ENCODE measurements at regions not wholly inside any gene's neighbourhood (a gene's known extent, or its start where the extent isn't known, plus 50 kb on each side); places are given as distances from the start of the nearest gene placed in this dataset.

DNA sequence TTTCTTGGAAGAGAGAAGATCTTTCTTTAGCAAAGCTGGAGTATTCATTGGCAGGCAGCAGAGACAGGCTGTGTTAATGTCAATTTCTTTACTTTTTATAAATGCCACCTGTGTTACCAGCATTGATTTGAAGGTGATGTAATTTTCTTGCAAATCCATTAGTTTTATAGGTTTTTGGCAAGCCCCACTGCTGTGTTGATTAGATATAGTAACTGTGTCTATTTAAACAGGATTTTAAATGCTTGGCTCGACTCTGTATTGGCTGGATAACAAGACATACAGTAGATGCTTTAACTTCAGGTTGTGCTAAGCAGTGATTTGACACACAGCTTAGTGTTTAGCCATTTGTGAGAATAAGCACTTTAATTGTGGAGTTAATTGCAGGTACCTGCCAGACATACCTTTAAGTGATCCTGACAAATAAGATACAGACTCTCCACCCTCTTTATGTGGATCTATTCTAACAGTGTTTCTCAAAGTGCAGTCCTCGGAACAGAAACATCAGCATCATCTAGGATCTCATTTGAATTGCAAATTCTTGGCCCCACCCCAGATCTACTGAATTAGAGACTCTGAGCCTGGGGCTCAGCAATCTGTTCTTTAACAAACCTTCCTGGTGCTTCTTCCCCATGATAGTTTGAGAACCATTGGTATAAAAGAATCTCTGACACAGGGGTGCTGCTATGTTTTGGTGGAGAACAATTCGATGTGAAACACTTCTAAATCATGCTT, 397.5 kb downstream of the HDGFL1 start:
- H3K27ac ChIP-seq, result no peak overlapping the region
- DNase-seq (ENCODE audit: low read depth, low spot score), result no peak

- DNase-seq (ENCODE audit: low read depth, low spot score), result no peak
Observed at GRCh38 chr6:22970004-22970403, 400.6 kb downstream of the HDGFL1 start.

DNA sequence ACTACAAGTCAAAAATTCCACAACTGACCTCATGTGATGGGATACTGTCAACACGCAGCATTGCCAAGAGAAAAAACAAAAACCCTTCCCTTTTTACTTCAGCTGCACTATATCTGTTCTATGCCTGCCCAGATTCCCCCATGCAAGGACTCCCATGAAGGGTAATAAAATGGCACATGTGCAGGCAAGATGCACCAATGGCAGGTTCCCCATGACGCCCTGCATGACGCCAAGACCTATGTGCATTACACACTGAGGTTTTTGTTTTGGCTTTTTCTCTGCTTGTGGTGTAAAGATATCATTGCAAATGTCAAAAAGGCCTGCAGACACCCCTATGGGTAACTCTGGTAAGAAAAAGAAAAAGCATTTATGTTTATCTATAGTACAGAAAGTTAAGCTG, 403.4 kb downstream of the HDGFL1 start:
- no peak for DNase-seq (ENCODE audit: low read depth, low spot score)
- H3K27ac ChIP-seq, result no peak overlapping the region

More at GRCh38 chr6:22970004-22970403, 400.6 kb downstream of the HDGFL1 start:
- H3K27ac ChIP-seq, result no peak overlapping the region

DNA sequence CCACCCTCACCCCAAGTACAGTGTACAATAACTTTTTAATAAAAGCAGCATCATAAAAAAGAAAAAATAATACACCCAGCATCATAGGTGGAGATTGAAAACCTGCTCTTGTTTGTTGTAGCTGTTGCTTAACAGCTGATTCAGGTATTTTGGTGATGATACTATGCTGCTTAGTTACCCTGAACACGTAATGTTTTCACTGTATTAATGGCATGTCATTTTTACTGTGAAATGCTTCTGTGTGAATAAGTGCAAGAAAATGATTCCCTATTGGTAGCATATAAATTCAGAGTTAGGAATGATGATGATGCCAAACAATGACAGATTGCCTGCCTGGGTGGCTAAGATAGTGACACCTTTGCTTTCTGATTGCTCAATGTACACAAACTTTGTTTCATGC, 405.7 kb downstream of the HDGFL1 start:
- DNase-seq (ENCODE audit: low read depth, low spot score), result no peak

GRCh38 chr6:22980446-22980845, 411.1 kb downstream of the HDGFL1 start:
- H3K27ac ChIP-seq, result no peak overlapping the region
- no peak for DNase-seq (ENCODE audit: low read depth, low spot score)

More for the DNA sequence above, 405.7 kb downstream of the HDGFL1 start:
- no peak overlapping the region for H3K27ac ChIP-seq

- DNase-seq (ENCODE audit: low read depth, low spot score), result no peak
- H3K27ac ChIP-seq, result no peak overlapping the region
Observed at GRCh38 chr6:23002044-23002619, 432.8 kb downstream of the HDGFL1 start.

DNA sequence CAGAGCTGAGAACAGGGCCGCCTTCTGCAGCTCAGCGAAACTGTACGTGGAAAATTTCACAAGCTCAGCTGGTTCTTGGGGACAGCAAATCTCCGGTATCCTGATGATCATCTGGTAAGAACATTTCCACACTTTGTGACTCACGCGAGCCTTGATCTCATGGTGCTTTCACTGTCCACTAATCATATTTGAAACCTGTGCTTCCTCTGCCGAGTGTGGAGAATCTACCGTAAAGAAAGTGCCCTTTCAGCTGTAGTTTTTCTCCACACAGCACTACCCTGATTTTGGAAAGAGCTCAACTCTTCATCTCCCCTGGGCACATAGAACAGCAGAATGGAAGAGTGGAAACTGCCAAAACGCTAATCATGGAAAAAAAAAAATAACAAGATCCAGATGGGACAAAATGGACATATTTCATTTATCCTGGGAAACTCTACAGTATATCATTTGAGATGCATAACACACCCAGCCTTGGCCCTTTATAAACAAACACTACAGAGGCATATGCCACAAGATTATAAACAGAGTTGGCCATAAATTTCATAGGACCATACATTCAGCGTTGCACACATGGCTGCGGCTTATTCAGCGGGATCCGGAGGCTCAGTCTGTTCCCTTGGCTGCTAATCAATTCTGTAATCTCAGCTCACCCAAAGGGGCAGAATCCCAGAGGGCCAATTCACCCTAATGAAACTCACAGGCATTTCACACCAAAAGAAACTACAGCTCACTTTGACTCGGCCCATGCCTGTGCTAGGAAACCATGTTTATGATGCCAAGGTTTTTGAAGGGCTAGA, 434.5 kb downstream of the HDGFL1 start:
- no peak overlapping the region for H3K27ac ChIP-seq

GRCh38 chr6:23006656-23007055, 437.3 kb downstream of the HDGFL1 start:
- no peak for DNase-seq (ENCODE audit: low read depth, low spot score)

More for the DNA sequence above, 434.5 kb downstream of the HDGFL1 start:
- no peak for DNase-seq (ENCODE audit: low read depth, low spot score)

DNA sequence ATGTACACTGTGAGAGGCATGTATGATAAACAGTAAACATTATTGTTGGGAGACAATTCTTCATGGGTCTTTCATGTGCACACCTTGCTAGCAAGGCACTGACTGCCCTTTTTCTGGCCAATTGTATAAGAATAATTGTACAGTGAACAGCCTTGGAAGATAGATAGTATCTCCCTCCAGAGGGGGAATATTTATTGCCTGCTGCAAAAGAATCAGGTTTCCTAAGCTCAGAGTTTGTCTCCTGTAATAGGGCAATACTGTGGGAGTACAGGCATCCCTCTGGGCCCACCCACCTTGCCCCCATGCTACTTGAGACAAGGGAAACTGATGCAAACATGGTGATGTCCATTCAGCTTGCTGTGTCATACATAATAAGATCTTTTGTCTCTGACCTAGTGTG, 442.2 kb downstream of the HDGFL1 start:
- no peak for DNase-seq (ENCODE audit: low read depth, low spot score)
- H3K27ac ChIP-seq, result no peak overlapping the region

More at GRCh38 chr6:23006656-23007055, 437.3 kb downstream of the HDGFL1 start:
- H3K27ac ChIP-seq, result no peak overlapping the region

GRCh38 chr6:23013776-23014175, 444.4 kb downstream of the HDGFL1 start:
- H3K27ac ChIP-seq, result no peak overlapping the region
- no peak for DNase-seq (ENCODE audit: low read depth, low spot score)

- H3K27ac ChIP-seq, result no peak overlapping the region
- no peak for DNase-seq (ENCODE audit: low read depth, low spot score)
Observed at GRCh38 chr6:23016696-23017095, 447.3 kb downstream of the HDGFL1 start.

DNA sequence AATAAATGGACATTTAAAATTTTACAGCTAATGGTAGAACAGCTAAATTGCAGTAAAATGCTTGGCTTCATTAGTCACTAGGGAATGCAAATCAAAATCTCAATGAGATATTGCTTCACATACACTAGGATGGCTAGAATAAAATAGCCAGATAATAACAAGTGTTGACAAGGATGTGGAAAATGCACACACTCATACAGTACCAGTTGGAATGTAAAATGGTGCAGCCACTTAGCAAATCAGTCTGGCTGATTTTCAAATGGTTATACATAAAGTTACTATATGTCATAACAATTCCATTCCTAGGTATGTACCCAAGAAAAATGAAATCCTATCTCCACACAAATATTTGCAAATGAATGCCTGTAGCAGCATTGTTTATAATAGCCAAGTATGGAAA, 452.1 kb downstream of the HDGFL1 start:
- no peak for DNase-seq (ENCODE audit: low read depth, low spot score)
- H3K27ac ChIP-seq, result no peak overlapping the region

- no peak overlapping the region for H3K27ac ChIP-seq
Observed at GRCh38 chr6:23027281-23027680, 457.9 kb downstream of the HDGFL1 start.

DNA sequence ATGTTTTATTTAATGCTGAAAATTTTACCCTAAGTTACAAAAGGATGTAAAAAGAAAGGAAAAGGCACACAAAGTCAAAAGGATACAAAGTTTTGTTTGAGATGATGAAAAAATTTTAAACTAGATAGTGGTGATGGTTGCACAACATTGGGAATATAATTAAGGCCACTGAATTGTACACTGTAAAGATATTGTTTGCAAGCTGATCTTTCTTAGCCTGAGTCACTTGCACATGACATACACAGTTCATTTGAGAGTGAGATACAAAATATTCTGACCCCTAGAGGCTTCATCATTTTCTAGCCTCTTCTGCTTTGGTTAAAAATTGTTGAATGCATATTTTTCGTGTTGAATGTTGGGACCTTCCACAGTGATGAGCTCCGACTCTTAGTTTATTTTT, 462.6 kb downstream of the HDGFL1 start:
- no peak overlapping the region for H3K27ac ChIP-seq
- DNase-seq (ENCODE audit: low read depth, low spot score), result no peak

More at GRCh38 chr6:23027281-23027680, 457.9 kb downstream of the HDGFL1 start:
- DNase-seq (ENCODE audit: low read depth, low spot score), result no peak

DNA sequence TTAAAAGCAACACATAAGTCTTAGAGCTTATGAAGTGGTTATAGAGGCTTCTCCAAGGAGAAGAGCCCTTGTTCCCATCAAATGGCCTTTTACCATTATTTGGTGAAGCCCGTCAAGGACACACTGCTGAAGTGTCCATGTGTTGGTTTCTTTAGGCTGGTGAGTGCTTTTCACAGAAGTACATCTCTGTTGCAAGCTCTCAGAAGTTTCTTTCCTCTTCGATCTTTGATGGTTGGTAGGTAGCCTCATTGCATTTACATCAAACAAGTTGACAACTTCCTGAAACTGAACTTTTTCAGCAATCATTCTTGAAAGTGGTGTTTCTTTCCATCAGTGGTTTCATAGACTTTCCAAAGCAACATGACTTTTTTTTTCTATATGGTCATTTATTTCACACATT, 465.6 kb downstream of the HDGFL1 start:
- no peak for DNase-seq (ENCODE audit: low read depth, low spot score)
- H3K27ac ChIP-seq, result no peak overlapping the region

DNA sequence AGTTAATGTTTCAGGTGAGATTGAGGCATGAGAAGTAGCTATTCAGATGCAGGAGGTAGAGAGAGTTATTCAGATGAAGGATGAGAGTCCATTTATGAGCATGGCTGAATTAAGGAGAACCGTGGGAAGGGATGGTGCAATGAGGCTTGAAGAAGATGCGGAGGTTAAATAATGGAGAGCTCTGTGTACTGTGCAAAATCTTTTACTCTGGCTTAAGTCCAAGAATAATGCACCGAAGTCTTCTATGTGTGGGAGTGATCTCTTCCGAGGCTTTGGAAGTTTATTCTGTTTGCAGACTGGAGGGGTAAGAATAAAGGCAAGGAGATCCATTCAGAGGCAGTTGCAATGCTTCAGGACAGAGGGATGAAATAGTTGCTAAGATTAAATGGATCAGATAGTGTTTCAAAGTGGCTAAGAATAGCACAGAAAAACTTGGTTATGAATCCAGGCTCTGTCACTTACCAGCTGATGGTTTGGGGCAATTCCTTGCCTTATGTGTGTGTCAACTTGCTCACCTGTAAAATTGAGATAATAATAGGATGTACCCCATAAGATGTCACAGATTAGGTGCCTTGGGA, 467.1 kb downstream of the HDGFL1 start:
- no peak for DNase-seq (ENCODE audit: low read depth, low spot score)
- no peak overlapping the region for H3K27ac ChIP-seq

GRCh38 chr6:23040899-23041298, 471.5 kb downstream of the HDGFL1 start:
- H3K27ac ChIP-seq, result no peak overlapping the region
- no peak for DNase-seq (ENCODE audit: low read depth, low spot score)

DNA sequence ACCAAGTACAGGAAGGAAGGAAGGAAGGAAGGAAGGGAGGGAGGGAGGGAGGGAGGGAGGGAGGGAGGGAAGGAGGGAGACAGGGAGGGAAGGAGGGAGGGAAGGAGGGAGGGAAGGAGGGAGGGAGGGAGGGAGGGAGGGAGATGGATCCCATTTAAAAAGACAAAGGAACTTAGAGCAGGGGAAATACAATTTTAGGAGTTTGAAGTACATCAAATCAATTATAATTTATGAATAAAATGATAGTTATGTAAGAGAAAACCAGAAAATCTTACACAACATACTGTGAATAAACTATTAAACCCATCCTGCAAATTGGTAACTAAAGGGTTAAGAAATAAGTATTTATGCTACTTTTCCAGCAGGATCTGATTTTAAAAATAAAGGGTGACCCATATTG, 475.9 kb downstream of the HDGFL1 start:
- no peak for DNase-seq (ENCODE audit: low read depth, low spot score)
- H3K27ac ChIP-seq, result no peak overlapping the region

DNA sequence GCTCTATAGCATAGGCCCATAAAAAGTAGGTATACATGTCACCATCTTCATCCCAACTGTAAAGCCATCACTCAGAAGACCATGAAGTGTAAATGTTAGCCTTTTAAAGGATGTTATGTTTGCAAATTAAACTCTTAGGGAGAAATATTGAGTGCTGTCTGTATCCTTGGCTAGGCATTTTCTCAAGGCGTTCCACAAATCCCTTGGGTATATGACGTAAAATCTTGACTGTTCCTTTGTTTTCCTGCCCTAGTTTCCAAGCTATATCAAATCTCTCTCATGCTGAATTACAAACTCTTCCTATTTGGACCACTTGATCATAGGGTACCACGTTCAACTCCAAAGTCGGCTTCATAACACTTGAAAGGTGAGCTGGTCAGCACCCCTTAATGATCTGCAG, 486.2 kb downstream of the HDGFL1 start:
- no peak overlapping the region for H3K27ac ChIP-seq
- no peak for DNase-seq (ENCODE audit: low read depth, low spot score)

- DNase-seq (ENCODE audit: low read depth, low spot score), result no peak
- no peak overlapping the region for H3K27ac ChIP-seq
Observed at GRCh38 chr6:23073821-23074220, 504.5 kb downstream of the HDGFL1 start.

DNA sequence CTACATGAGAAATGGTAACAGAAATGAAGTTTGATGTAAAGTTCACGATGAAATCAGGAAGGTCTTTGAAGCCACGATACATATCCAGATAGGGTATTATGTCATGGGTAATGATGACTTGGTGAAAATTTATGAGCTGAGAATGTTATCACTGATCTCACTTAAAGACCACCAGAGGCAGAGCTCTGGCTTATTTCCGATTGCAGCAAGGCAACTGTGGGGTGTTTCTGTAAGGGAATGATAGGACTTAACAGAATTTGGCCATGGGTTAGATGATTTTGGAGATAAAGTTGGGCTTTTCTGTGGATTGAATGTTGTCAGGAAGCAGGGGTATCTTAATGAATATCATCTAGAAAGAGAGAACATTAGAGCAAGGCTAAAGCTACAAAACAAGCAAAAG, 508.4 kb downstream of the HDGFL1 start:
- H3K27ac ChIP-seq, result no peak overlapping the region
- no peak for DNase-seq (ENCODE audit: low read depth, low spot score)

Data from epithelial cell of prostate (primary cell).